ENCODE measurements at regions not wholly inside any gene's neighbourhood (a gene's known extent, or its start where the extent isn't known, plus 50 kb on each side); places are given as distances from the start of the nearest gene placed in this dataset.

DNA sequence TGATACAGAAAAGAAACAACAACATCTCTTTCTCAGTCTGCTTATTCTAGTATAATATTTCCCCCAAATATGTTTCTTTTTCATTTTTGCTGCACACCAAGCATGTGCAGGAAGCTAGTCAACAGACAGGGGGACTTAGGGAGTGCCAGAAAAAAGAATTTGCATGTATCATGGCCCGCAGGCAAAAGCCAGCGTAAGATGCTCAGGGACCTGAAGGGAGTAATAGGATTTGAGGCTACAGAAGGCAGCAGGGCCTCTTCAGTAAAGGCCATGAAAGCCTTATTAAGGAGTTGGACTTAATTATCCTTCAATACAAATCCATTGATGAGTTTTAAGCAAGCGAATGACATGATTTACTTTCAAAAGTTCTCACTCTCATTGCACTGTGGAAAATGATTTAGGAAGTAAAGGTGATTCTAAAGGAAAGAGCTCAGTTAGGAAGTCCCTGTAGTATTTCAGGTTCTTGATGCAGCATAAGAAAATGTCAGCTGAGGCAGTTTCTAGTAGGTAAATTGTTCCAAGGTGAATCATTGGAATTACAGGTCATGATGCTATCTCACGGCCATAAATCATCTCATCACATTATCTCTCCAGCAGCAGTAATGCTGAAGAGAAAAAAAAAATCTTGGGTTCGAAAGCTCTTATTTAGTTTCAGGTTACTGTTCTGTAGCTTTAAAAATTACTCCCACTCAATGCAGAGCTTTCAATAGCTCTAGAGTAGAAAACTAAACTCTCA lies 94.8 kb downstream of the PTCHD4 start:
- FAIRE-seq, result no peak
- Histone ChIP-seq H3K27ac (no peak overlapping the region), H3K27me3 (no peaks in the 10 kb centered on the region), H3K4me3 (no peak overlapping the region), H3K9me3 (no peaks in the 10 kb centered on the region), H3K4me1 (no peaks in the 10 kb centered on the region), H3K36me3 (no peaks in the 10 kb centered on the region)
- 66 to 81% methylated on average over 5 of the region's 5 CpGs for WGBS, 2 donors
- ATAC-seq, result no peak
- TF ChIP-seq, protein P1, sequence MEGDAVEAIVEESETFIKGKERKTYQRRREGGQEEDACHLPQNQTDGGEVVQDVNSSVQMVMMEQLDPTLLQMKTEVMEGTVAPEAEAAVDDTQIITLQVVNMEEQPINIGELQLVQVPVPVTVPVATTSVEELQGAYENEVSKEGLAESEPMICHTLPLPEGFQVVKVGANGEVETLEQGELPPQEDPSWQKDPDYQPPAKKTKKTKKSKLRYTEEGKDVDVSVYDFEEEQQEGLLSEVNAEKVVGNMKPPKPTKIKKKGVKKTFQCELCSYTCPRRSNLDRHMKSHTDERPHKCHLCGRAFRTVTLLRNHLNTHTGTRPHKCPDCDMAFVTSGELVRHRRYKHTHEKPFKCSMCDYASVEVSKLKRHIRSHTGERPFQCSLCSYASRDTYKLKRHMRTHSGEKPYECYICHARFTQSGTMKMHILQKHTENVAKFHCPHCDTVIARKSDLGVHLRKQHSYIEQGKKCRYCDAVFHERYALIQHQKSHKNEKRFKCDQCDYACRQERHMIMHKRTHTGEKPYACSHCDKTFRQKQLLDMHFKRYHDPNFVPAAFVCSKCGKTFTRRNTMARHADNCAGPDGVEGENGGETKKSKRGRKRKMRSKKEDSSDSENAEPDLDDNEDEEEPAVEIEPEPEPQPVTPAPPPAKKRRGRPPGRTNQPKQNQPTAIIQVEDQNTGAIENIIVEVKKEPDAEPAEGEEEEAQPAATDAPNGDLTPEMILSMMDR (IDR thresholded peaks at IDR 0.05), result no peak
- no peak for DNase-seq
- intact Hi-C loops (cut with DNase I), result no loop called here

DNA sequence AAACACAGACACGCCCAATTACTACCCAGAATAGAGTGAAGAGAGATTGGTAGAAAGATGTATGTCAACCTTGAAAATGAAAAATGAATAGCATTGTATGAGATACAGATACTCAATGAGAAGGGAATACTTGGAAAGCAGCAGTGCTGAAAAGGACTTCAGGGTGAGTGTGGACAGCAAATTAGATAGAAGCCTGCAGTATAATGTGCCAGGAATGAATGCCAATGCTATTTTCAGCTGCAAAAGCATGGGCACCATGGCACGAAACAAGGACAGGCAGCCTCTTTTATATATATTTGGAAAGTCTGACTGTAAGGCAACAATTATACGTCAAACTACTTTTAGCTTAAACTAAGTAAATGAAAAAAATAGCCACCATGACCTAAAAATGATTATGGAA lies 118.2 kb downstream of the PTCHD4 start:
- DNase-seq (no peak), ATAC-seq (no peak), FAIRE-seq (no peak)
- Histone ChIP-seq H3K9me3 (no peaks in the 10 kb centered on the region), H3K36me3 (no peaks in the 10 kb centered on the region), H3K27me3 (no peaks in the 10 kb centered on the region), H3K4me3 (no peak overlapping the region), H3K27ac (no peak overlapping the region), H3K4me1 (no peaks in the 10 kb centered on the region)
- TF ChIP-seq, protein P1 (IDR thresholded peaks at IDR 0.05), result no peak
- intact Hi-C loops (cut with DNase I), result no loop called here
- 57 to 74% methylated on average over 3 of the region's 3 CpGs for WGBS, 2 donors

DNA sequence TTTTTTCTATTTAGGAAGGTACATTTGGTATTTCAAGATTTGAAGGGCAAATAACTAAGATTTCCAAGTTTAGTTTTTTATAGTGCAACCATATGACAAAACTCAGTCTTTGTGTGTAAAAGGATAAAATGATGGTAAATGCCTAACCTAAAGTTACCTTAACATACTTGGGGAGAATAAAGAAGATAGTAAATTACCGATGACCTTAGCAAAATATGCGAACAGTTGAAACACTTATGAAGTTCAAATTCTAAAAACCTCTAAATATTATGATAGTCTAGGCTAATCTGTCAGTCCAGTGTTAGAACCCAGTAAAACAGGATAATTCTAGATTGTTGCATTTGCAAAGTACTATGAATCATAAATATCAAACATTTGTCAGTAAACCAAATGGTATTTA lies 127.5 kb downstream of the PTCHD4 start:
- no peak for DNase-seq
- Histone ChIP-seq H3K27me3 (peaks cover 0 to 3% (median 0%) of the 10 kb centered on the region in 4 donors), H3K4me3 (no peak overlapping the region), H3K27ac (no peak overlapping the region), H3K4me1 (no peaks in the 10 kb centered on the region), H3K9me3 (no peaks in the 10 kb centered on the region), H3K36me3 (no peaks in the 10 kb centered on the region)
- WGBS, 2 donors, result 70 to 80% methylated on average over 2 of the region's 2 CpGs
- intact Hi-C loops (cut with DNase I), result no loop called here
- FAIRE-seq, result no peak
- ATAC-seq, result no peak
- TF ChIP-seq, protein P1 (IDR thresholded peaks at IDR 0.05), result no peak

DNA sequence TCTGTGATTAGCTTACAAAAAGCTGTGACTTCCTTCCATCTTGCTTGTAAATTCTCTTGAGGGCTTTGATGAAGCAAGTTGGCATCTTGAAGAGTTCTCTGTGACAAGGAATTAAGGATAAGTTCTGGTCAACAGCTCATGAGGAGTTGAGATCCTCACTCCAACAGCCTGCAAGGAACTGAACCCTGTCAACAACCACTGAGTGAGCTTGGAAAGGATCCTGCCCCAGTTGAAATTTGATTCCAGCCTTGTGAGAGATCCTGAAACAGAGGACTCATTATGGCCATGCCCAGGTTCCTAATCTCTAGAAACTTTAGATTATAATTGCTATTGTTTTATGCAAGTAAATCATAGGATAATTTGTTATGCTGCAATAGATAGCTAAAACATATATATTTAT lies 133.7 kb downstream of the PTCHD4 start:
- no peak for DNase-seq
- Histone ChIP-seq H3K36me3 (no peaks in the 10 kb centered on the region), H3K27me3 (no peaks in the 10 kb centered on the region), H3K27ac (no peak overlapping the region), H3K9me3 (no peaks in the 10 kb centered on the region), H3K4me3 (no peak overlapping the region), H3K4me1 (no peaks in the 10 kb centered on the region)
- no peak for FAIRE-seq
- intact Hi-C loops (cut with DNase I), result no loop called here
- no peak for ATAC-seq
- TF ChIP-seq, protein P1 (IDR thresholded peaks at IDR 0.05), result no peak

DNA sequence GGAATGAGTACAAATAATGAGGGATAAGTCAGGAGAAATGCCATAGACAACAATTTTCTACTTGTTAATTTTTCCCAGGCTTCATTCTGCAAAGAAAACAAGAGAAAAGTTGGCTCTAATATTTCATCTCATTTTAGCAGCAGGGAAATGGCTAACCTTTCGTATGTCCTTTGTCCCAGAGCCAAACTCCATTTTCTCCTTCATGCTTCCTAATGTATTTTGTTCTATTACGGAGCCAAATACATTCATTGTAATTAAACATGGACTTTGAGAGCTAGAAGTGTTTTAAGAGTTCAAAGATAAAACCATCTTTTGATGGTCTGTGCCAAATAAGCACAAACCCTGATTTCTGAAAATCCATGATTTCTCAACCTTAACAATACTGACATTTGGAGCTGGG lies 136.9 kb downstream of the PTCHD4 start:
- DNase-seq, result no peak
- H3K9me3 ChIP-seq, result no peaks in the 10 kb centered on the region
- H3K27me3 ChIP-seq, result no peaks in the 10 kb centered on the region
- no peak for ATAC-seq
- WGBS, 2 donors, result 52 to 74% methylated on average over 2 of the region's 2 CpGs
- H3K27ac ChIP-seq, result no peak overlapping the region
- H3K4me3 ChIP-seq, result no peak overlapping the region
- H3K4me1 ChIP-seq, result no peaks in the 10 kb centered on the region
- no peak for FAIRE-seq
- intact Hi-C loops (cut with DNase I), result no loop called here
- TF ChIP-seq, protein P1 (IDR thresholded peaks at IDR 0.05), result no peak
- no peaks in the 10 kb centered on the region for H3K36me3 ChIP-seq

Measured in pancreas (tissue), 10 donors.